Upper lobe of right lung (tissue), 1 donor: ENCODE measurements at regions not wholly inside any gene's neighbourhood (a gene's known extent, or its start where the extent isn't known, plus 50 kb on each side); places are given as distances from the start of the nearest gene placed in this dataset.

ENCODE experiments used
- ATAC-seq: fragments of 200-7000 bp; cut with Tn5 transposase; one replicate; pipeline ENCODE4 v1.9.1; 2020; ENCODE audit warnings: mild to moderate bottlenecking, moderate library complexity
- DNase-seq: peaks from one replicate; pipeline ENCODE4 v3.0.0-alpha.2; 2020
- H3K27ac ChIP-seq: fragments of 200-600 bp; one replicate; pipeline ENCODE4 v1.8.0; 2022
- H3K27me3 ChIP-seq: fragments of 200-600 bp; one replicate; pipeline ENCODE4 v1.8.0; 2022; ENCODE audit warnings: mild to moderate bottlenecking
- H3K36me3 ChIP-seq: fragments of 200-600 bp; one replicate; pipeline ENCODE4 v1.8.0; 2022
- H3K4me1 ChIP-seq: fragments of 200-600 bp; one replicate; pipeline ENCODE4 v1.8.0; 2022
- H3K4me3 ChIP-seq: fragments of 200-600 bp; one replicate; pipeline ENCODE4 v1.8.0; 2022; ENCODE audit warnings: mild to moderate bottlenecking
- H3K9me3 ChIP-seq: fragments of 200-600 bp; one replicate; pipeline ENCODE4 v1.8.0; 2022
- intact Hi-C: fragments of 100-400 bp; cut with DNase I; formaldehyde crosslinking; loops from one replicate; pipeline ENCODE4 v1.11.0; 2022
- TF ChIP-seq, protein P1 (sequence below): fragments of 200-600 bp; IDR thresholded peaks from one replicate; pipeline ENCODE4 v1.8.0; 2022; ENCODE audit warnings: antibody characterized with exemption
- donor health status: DM: no; HTN: yes; CAD: no; lungs with severe emphysema.

- H3K9me3 ChIP-seq, result no peaks in the 10 kb centered on the region
- H3K27me3 ChIP-seq, result no peaks in the 10 kb centered on the region
- no peaks in the 10 kb centered on the region for H3K4me1 ChIP-seq
- H3K36me3 ChIP-seq, result no peaks in the 10 kb centered on the region
- no peak for DNase-seq
- intact Hi-C loops, result no loop called here
- H3K4me3 ChIP-seq, result no peak overlapping the region
- H3K27ac ChIP-seq, result no peak overlapping the region
- ATAC-seq, result no peak
- TF ChIP-seq, protein P1, sequence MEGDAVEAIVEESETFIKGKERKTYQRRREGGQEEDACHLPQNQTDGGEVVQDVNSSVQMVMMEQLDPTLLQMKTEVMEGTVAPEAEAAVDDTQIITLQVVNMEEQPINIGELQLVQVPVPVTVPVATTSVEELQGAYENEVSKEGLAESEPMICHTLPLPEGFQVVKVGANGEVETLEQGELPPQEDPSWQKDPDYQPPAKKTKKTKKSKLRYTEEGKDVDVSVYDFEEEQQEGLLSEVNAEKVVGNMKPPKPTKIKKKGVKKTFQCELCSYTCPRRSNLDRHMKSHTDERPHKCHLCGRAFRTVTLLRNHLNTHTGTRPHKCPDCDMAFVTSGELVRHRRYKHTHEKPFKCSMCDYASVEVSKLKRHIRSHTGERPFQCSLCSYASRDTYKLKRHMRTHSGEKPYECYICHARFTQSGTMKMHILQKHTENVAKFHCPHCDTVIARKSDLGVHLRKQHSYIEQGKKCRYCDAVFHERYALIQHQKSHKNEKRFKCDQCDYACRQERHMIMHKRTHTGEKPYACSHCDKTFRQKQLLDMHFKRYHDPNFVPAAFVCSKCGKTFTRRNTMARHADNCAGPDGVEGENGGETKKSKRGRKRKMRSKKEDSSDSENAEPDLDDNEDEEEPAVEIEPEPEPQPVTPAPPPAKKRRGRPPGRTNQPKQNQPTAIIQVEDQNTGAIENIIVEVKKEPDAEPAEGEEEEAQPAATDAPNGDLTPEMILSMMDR, result no peak
Observed at GRCh38 chr2:204486321-204486720, 59.0 kb upstream of the PARD3B start.

DNA sequence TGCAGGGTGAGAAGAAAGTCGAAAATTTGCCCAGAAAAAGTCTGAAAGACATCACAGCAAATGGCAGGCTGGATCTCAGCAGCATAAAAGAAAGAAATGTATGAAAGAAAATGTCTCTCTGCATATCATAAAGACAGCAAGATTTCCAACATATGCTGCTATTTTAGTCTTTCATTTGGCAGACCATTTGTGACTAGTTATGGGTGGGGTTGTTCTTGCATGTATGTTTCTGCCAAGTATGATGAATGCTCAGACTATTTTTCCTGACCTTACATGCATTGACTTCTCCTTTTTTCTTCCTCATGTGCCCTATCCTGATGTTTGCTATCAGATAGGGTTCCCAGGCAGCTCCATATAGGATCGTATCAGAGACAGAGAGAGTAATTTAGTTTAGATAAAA lies 58.5 kb upstream of the PARD3B start:
- TF ChIP-seq, protein P1, result no peak
- H3K27ac ChIP-seq, result no peak overlapping the region
- H3K27me3 ChIP-seq, result no peaks in the 10 kb centered on the region
- intact Hi-C loops, result no loop called here
- no peak for ATAC-seq
- H3K36me3 ChIP-seq, result no peaks in the 10 kb centered on the region
- H3K9me3 ChIP-seq, result no peaks in the 10 kb centered on the region
- H3K4me3 ChIP-seq, result no peak overlapping the region
- DNase-seq, result no peak
- H3K4me1 ChIP-seq, result no peaks in the 10 kb centered on the region

DNA sequence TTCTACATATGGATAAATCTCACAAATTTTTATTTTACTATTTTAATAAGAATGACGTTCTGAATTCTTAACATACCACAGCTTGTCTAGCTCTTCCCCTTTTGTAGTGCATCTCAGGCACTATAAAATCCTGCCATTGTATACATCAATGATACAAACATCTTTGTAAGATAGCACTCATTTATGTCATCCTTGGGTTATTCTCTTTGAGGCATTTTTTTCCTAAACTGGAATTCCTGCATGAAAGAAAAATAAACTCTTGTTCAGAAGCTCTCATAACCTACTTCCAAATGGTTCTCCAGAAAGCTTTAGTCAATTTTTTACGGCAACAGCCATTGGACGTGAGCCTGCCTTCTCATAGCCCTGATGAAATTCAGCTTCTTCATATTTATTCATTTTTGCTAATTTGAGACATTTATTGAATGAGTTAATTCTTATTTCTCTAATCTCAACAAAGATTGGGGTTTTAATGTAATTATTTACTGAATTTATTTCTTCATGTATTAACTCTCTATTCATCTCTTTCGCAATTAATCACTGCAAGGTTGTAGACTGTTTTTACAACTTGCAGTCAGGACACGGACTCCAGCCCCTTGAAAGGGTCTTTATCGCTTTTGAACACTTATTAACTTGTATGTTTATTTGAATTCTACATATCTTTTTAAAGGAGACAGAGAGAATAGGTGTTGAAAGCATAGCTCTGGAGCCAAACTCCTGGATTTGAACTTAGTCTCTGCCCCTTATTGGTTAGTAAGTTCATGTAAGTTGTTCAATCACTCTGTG lies 57.6 kb upstream of the PARD3B start:
- DNase-seq, result no peak
- no peak overlapping the region for H3K27ac ChIP-seq
- H3K9me3 ChIP-seq, result no peaks in the 10 kb centered on the region
- no peaks in the 10 kb centered on the region for H3K4me1 ChIP-seq
- no peak overlapping the region for H3K4me3 ChIP-seq
- no peak for ATAC-seq
- H3K36me3 ChIP-seq, result no peaks in the 10 kb centered on the region
- TF ChIP-seq, protein P1, result no peak
- no peaks in the 10 kb centered on the region for H3K27me3 ChIP-seq
- intact Hi-C loops, result no loop called here

GRCh38 chr2:204491528-204491927 lies 53.7 kb upstream of the PARD3B start:
- H3K36me3 ChIP-seq, result no peaks in the 10 kb centered on the region
- H3K4me1 ChIP-seq, result no peaks in the 10 kb centered on the region
- ATAC-seq (no peak), DNase-seq (no peak)
- intact Hi-C loops, result no loop called here
- no peak overlapping the region for H3K4me3 ChIP-seq
- no peak overlapping the region for H3K27ac ChIP-seq
- TF ChIP-seq, protein P1, result no peak
- no peaks in the 10 kb centered on the region for H3K9me3 ChIP-seq
- H3K27me3 ChIP-seq, result no peaks in the 10 kb centered on the region

- Histone ChIP-seq H3K27ac (no peak overlapping the region), H3K4me3 (no peak overlapping the region), H3K36me3 (no peaks in the 10 kb centered on the region), H3K27me3 (no peaks in the 10 kb centered on the region), H3K9me3 (no peaks in the 10 kb centered on the region), H3K4me1 (no peaks in the 10 kb centered on the region)
- intact Hi-C loops, result no loop called here
- ATAC-seq (no peak), DNase-seq (no peak)
- TF ChIP-seq, protein P1, result no peak
Observed at GRCh38 chr2:204492417-204492816, 52.9 kb upstream of the PARD3B start.
